PFSK-1 (cell line): ENCODE measurements at regions not wholly inside any gene's neighbourhood (a gene's known extent, or its start where the extent isn't known, plus 50 kb on each side); places are given as distances from the start of the nearest gene placed in this dataset.

Experiments
- FOXP2 ChIP-seq: optimal IDR thresholded peaks from 2 replicates; pipeline ENCODE3; 2011; ENCODE audit warnings: borderline replicate concordance, control low read depth, inconsistent platforms; ENCODE audit not compliant: insufficient read depth; ENCODE audit errors: extremely low read length, extremely low read depth
- POLR2AphosphoS5 ChIP-seq: IDR thresholded peaks from 2 replicates; pipeline ENCODE4 v1.6.1; 2012; ENCODE audit warnings: low read depth, mild to moderate bottlenecking, control low read depth, low read length, moderate library complexity
- REST ChIP-seq, 2 experiments: IDR thresholded peaks; 2 replicates each; pipeline versions ENCODE4 v1.6.1 to v1.8.0; 2011 to 2012; ENCODE audit warnings: low read depth in 2 of 2, low read length in 2 of 2, control low read depth in 1 of 2, inconsistent platforms in 1 of 2, mild to moderate bottlenecking in 1 of 2, moderate library complexity in 1 of 2; ENCODE audit not compliant: insufficient read depth in 1 of 2
- TAF1 ChIP-seq: IDR thresholded peaks from 2 replicates; pipeline ENCODE4 v1.6.1; 2012; ENCODE audit warnings: low read length, control low read depth, borderline replicate concordance; ENCODE audit not compliant: insufficient read depth

DNA sequence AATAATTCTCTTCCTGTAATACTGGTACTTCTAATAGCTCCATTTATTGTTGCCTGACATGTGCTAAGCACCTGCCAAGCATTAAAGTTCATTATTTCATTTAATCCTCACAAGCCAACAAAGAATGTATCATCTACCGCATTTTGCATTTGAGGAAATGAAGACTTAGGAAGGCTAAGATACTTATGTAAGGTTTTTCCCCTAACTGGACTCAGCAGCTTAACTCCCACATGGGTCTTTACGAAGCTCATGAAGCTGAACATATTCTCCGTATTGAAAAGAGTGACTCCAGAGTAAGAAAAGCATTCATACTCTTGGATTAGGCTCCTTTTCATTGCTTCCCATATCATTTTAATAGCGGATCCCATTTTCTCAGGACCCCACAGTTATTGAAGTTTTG lies 155.7 kb upstream of the TMEM72 start:
- TF ChIP-seq FOXP2 (no peak), POLR2AphosphoS5 (no peak), REST (IDR thresholded peaks at IDR 0.05; ENCODE audit: insufficient read depth in 1 of 2, low read depth in 2 of 2, low read length in 2 of 2) (no peak), TAF1 (no peak)
